ENCODE measurements at regions not wholly inside any gene's neighbourhood (a gene's known extent, or its start where the extent isn't known, plus 50 kb on each side); places are given as distances from the start of the nearest gene placed in this dataset.

DNA sequence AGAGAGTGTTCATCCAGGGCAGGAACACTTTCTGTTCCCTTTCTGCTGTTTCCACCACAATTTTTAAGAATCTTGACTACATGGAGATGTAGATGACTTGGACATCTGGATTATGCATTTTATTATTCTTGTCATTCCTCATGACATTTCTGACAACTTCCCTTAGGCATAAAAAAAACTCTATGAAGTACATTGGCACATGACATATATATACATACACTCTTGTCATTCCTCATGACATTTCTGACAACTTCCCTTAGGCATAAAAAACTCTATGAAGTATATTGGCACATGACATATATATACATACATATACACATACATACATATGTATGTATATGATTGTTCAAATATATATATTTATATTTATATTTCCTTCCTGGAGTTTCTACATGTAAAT is 531.5 kb downstream of the COL12A1 start:
- no peak for TF ChIP-seq POLR2A (IDR thresholded peaks at IDR 0.05)
- TF ChIP-seq, protein P1, sequence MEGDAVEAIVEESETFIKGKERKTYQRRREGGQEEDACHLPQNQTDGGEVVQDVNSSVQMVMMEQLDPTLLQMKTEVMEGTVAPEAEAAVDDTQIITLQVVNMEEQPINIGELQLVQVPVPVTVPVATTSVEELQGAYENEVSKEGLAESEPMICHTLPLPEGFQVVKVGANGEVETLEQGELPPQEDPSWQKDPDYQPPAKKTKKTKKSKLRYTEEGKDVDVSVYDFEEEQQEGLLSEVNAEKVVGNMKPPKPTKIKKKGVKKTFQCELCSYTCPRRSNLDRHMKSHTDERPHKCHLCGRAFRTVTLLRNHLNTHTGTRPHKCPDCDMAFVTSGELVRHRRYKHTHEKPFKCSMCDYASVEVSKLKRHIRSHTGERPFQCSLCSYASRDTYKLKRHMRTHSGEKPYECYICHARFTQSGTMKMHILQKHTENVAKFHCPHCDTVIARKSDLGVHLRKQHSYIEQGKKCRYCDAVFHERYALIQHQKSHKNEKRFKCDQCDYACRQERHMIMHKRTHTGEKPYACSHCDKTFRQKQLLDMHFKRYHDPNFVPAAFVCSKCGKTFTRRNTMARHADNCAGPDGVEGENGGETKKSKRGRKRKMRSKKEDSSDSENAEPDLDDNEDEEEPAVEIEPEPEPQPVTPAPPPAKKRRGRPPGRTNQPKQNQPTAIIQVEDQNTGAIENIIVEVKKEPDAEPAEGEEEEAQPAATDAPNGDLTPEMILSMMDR (IDR thresholded peaks at IDR 0.05 in 8 of 11, conservative IDR thresholded peaks at IDR 0.05 in 3 of 11) = no peak
